ENCODE measurements at regions not wholly inside any gene's neighbourhood (a gene's known extent, or its start where the extent isn't known, plus 50 kb on each side); places are given as distances from the start of the nearest gene placed in this dataset.

- TF ChIP-seq POLR2A (IDR thresholded peaks at IDR 0.05; ENCODE audit: control extremely low read depth in 1 of 2, low read depth in 2 of 2, low read length in 2 of 2) (no peak), MAX (IDR thresholded peaks at IDR 0.05) (no peak), CTCF (IDR thresholded peaks at IDR 0.05; ENCODE audit: control extremely low read depth in 1 of 3, insufficient read depth in 1 of 3, low read depth in 1 of 3, low read length in 3 of 3) (no peak), EP300 (IDR thresholded peaks at IDR 0.05; ENCODE audit: borderline replicate concordance in 1 of 2, low read depth in 2 of 2, low read length in 2 of 2) (no peak), RFX5 (IDR thresholded peaks at IDR 0.05; ENCODE audit: borderline replicate concordance, low read depth, low read length) (no peak), RAD21 (IDR thresholded peaks at IDR 0.05 in 1 of 2, conservative IDR thresholded peaks at IDR 0.05 in 1 of 2; ENCODE audit: low read depth in 2 of 2, low read length in 2 of 2) (no peak), POLR2AphosphoS5 (IDR thresholded peaks at IDR 0.05; ENCODE audit: low read depth, low read length) (no peak)
Observed at GRCh38 chrX:118181030-118181429, 64.4 kb upstream of the KLHL13 start.

All from H1 (cell line).